Muscle layer of duodenum (tissue), 2 donors: ENCODE measurements at regions not wholly inside any gene's neighbourhood (a gene's known extent, or its start where the extent isn't known, plus 50 kb on each side); places are given as distances from the start of the nearest gene placed in this dataset.

Experiments
- H3K27ac ChIP-seq: one replicate; pipeline ENCODE4 v1.7.0; 2013; ENCODE audit warnings: mild to moderate bottlenecking, low read length
- H3K27me3 ChIP-seq: one replicate; pipeline ENCODE4 v1.7.0; 2013; ENCODE audit warnings: low read depth, mild to moderate bottlenecking, control low read depth, low read length
- H3K36me3 ChIP-seq, 2 donors: one replicate each; pipeline ENCODE4 v1.7.0; 2013; ENCODE audit warnings: low read length in 2 of 2, control low read depth in 1 of 2, mild to moderate bottlenecking in 1 of 2; ENCODE audit not compliant: insufficient read depth in 2 of 2, control insufficient read depth in 1 of 2
- H3K4me1 ChIP-seq, 2 donors: one replicate each; pipeline ENCODE4 v1.7.0; 2013; ENCODE audit warnings: low read length in 2 of 2, mild to moderate bottlenecking in 2 of 2, control low read depth in 1 of 2, moderate library complexity in 1 of 2; ENCODE audit not compliant: insufficient read depth in 2 of 2, control insufficient read depth in 1 of 2
- H3K4me3 ChIP-seq, 2 donors: one replicate each; pipeline ENCODE4 v1.7.0; 2013; ENCODE audit warnings: low read length in 2 of 2, low read depth in 1 of 2, mild to moderate bottlenecking in 1 of 2
- H3K9me3 ChIP-seq, 2 donors: one replicate each; pipeline ENCODE4 v1.7.0; 2013; ENCODE audit warnings: low read length in 2 of 2, control low read depth in 1 of 2, mild to moderate bottlenecking in 1 of 2; ENCODE audit not compliant: control insufficient read depth in 1 of 2
- donor health status: healthy.

GRCh38 chr3:188060840-188061544 is 93.0 kb upstream of the LPP start:
- Histone ChIP-seq H3K4me3 (no peak overlapping the region), H3K27me3 (no peaks in the 10 kb centered on the region), H3K9me3 (no peaks in the 10 kb centered on the region), H3K4me1 (no peaks in the 10 kb centered on the region), H3K36me3 (no peaks in the 10 kb centered on the region), H3K27ac (no peak overlapping the region)

DNA sequence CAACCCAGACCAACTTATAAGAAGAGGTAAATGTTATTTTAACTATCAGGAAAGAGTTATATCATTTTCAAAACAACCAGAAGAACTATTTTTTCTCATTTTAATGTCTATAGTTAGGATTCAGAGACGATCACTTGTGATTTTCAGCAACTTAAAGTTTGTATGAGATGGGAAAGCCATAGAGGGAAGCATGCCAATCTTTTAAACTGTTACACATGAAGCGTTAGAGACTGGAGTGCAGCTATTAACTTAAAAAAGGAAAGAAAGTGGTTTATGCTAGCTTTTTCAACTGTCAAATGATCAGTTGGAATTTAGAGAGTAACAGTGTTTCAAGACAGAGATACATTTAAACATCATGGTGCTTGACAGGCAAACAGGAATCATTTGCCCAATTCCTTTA is 91.7 kb upstream of the LPP start:
- no peaks in the 10 kb centered on the region for H3K9me3 ChIP-seq
- no peak overlapping the region for H3K27ac ChIP-seq
- no peak overlapping the region for H3K4me3 ChIP-seq
- H3K36me3 ChIP-seq, result no peaks in the 10 kb centered on the region
- no peaks in the 10 kb centered on the region for H3K4me1 ChIP-seq
- no peaks in the 10 kb centered on the region for H3K27me3 ChIP-seq

- H3K27ac ChIP-seq, result no peak overlapping the region
- no peaks in the 10 kb centered on the region for H3K36me3 ChIP-seq
- no peaks in the 10 kb centered on the region for H3K9me3 ChIP-seq
- no peaks in the 10 kb centered on the region for H3K4me1 ChIP-seq
- H3K27me3 ChIP-seq, result no peaks in the 10 kb centered on the region
- no peak overlapping the region for H3K4me3 ChIP-seq
These were observed 89.0 kb upstream of the LPP start for GRCh38 chr3:188064831-188065493.

GRCh38 chr3:188066141-188066540 is 87.8 kb upstream of the LPP start:
- H3K4me3 ChIP-seq, result no peak overlapping the region
- H3K27ac ChIP-seq, result no peak overlapping the region
- H3K27me3 ChIP-seq, result no peaks in the 10 kb centered on the region
- H3K4me1 ChIP-seq, result no peaks in the 10 kb centered on the region
- no peaks in the 10 kb centered on the region for H3K9me3 ChIP-seq
- H3K36me3 ChIP-seq, result no peaks in the 10 kb centered on the region

- Histone ChIP-seq H3K4me3 (no peak overlapping the region), H3K4me1 (no peaks in the 10 kb centered on the region), H3K27me3 (no peaks in the 10 kb centered on the region), H3K9me3 (no peaks in the 10 kb centered on the region), H3K36me3 (no peaks in the 10 kb centered on the region), H3K27ac (no peak overlapping the region)
These were observed 86.0 kb upstream of the LPP start for GRCh38 chr3:188067932-188068331.

- Histone ChIP-seq H3K4me3 (no peak overlapping the region), H3K4me1 (no peaks in the 10 kb centered on the region), H3K27ac (no peak overlapping the region), H3K9me3 (no peaks in the 10 kb centered on the region), H3K36me3 (no peaks in the 10 kb centered on the region), H3K27me3 (no peaks in the 10 kb centered on the region)
These were observed 85.6 kb upstream of the LPP start for GRCh38 chr3:188068342-188068741.

- H3K4me3 ChIP-seq, result no peak overlapping the region
- H3K4me1 ChIP-seq, result no peaks in the 10 kb centered on the region
- no peaks in the 10 kb centered on the region for H3K36me3 ChIP-seq
- H3K27ac ChIP-seq, result no peak overlapping the region
- H3K9me3 ChIP-seq, result no peaks in the 10 kb centered on the region
- no peaks in the 10 kb centered on the region for H3K27me3 ChIP-seq
These were observed 82.3 kb upstream of the LPP start for GRCh38 chr3:188071636-188072035.

DNA sequence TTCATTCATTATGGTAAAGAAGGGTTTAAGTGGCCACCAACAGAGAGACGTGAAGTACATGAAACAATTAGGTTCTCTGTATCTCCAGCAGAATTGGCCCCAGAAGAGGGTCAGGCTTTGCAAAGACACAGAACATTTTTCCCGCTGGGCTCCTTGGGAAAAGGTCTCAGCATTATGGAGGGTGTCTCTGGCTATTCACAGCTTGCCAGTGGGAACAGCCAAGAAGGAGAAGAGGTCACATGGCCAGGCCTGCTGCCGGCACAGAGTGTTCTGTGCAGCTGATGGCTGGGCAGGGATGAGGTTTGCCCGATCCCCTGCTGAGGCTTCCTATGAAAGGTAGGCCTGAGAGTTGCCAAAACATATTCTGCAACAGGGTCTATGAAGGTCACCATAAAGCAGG is 77.8 kb upstream of the LPP start:
- H3K27ac ChIP-seq, result no peak overlapping the region
- no peaks in the 10 kb centered on the region for H3K27me3 ChIP-seq
- H3K4me1 ChIP-seq, result no peaks in the 10 kb centered on the region
- H3K9me3 ChIP-seq, result no peaks in the 10 kb centered on the region
- no peak overlapping the region for H3K4me3 ChIP-seq
- H3K36me3 ChIP-seq, result no peaks in the 10 kb centered on the region

GRCh38 chr3:188077160-188077799 is 76.7 kb upstream of the LPP start:
- Histone ChIP-seq H3K27ac (no peak overlapping the region), H3K4me3 (no peak overlapping the region), H3K36me3 (no peaks in the 10 kb centered on the region), H3K27me3 (no peaks in the 10 kb centered on the region), H3K9me3 (no peaks in the 10 kb centered on the region), H3K4me1 (no peaks in the 10 kb centered on the region)

GRCh38 chr3:188080091-188080490 is 73.9 kb upstream of the LPP start:
- peaks cover 0 to 4% of the 10 kb centered on the region in 2 donors for H3K4me1 ChIP-seq
- H3K4me3 ChIP-seq, result no peak overlapping the region
- H3K27ac ChIP-seq, result no peak overlapping the region
- no peaks in the 10 kb centered on the region for H3K9me3 ChIP-seq
- H3K36me3 ChIP-seq, result no peaks in the 10 kb centered on the region
- no peaks in the 10 kb centered on the region for H3K27me3 ChIP-seq

DNA sequence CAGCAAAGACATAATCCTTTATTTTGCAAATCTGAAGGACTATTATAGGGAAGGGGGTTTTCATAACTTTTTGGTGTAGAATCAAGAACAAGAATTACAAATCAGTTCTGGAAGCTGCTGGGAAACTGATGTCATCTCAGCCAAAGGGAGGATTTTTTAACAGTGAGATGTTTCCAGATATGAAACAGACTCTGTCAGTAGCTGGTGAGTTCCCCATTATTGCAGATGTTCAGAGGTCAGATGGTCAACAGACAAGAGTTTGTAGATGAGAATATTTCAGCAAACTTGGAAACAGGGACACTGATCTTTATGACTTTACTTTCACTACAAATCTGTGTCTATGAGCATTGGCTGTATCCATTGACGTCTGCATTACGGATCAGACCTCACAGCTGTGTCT is 71.9 kb upstream of the LPP start:
- H3K27ac ChIP-seq, result no peak overlapping the region
- no peaks in the 10 kb centered on the region for H3K9me3 ChIP-seq
- no peaks in the 10 kb centered on the region for H3K36me3 ChIP-seq
- H3K4me3 ChIP-seq, result no peak overlapping the region
- H3K4me1 ChIP-seq, result peaks cover 0 to 4% of the 10 kb centered on the region in 2 donors
- H3K27me3 ChIP-seq, result no peaks in the 10 kb centered on the region
